CD14-positive monocyte (primary cell): ENCODE measurements at regions not wholly inside any gene's neighbourhood (a gene's known extent, or its start where the extent isn't known, plus 50 kb on each side); places are given as distances from the start of the nearest gene placed in this dataset.

Source experiments
- DNase-seq, 3 donors: peaks; one replicate each; pipeline ENCODE4 v3.0.0-alpha.2; 2011 to 2022
- H2AFZ ChIP-seq: 2 replicates; pipeline ENCODE4 v1.6.0; 2012; ENCODE audit warnings: mild to moderate bottlenecking, low read depth, low read length, inconsistent platforms; ENCODE audit not compliant: insufficient read depth, poor library complexity, severe bottlenecking
- H3K27ac ChIP-seq, 2 donors: 1 replicate in 1 of 2; 2 replicates in 1 of 2; pipeline ENCODE4 v1.5.1; 2012 to 2013; ENCODE audit warnings: low read length in 2 of 2, control low read depth in 1 of 2, inconsistent platforms in 1 of 2, low read depth in 1 of 2, mild to moderate bottlenecking in 1 of 2
- H3K27me3 ChIP-seq, 2 donors: one replicate each; pipeline versions ENCODE4 v1.6.0 to v1.6.1; 2011 to 2013; ENCODE audit warnings: low read length in 2 of 2; ENCODE audit not compliant: control insufficient read depth in 2 of 2, insufficient read depth in 2 of 2
- H3K36me3 ChIP-seq, 2 donors: replicated peaks in 1 of 2; 1 replicate in 1 of 2; 2 replicates in 1 of 2; pipeline versions ENCODE4 v1.5.1 to v1.6.1; 2012 to 2013; ENCODE audit warnings: low read length in 2 of 2, control low read depth in 1 of 2, inconsistent platforms in 1 of 2, mild to moderate bottlenecking in 1 of 2; ENCODE audit not compliant: insufficient read depth in 2 of 2, control insufficient read depth in 1 of 2
- H3K4me1 ChIP-seq, 2 donors: 1 replicate in 1 of 2; 2 replicates in 1 of 2; pipeline versions ENCODE4 v1.5.1 to v1.6.1; 2012 to 2013; ENCODE audit warnings: low read length in 2 of 2, control low read depth in 1 of 2, inconsistent platforms in 1 of 2, mild to moderate bottlenecking in 1 of 2, moderate library complexity in 1 of 2; ENCODE audit not compliant: insufficient read depth in 2 of 2, control insufficient read depth in 1 of 2
- H3K4me2 ChIP-seq: replicated peaks from 2 replicates; pipeline ENCODE3; 2012; ENCODE audit warnings: low read length, moderate library complexity, mild to moderate bottlenecking; ENCODE audit not compliant: poor library complexity, severe bottlenecking; ENCODE audit errors: extremely low read depth
- H3K4me3 ChIP-seq, 3 experiments: fragments of 200-600 bp in 1 of 3; sonication (generic) in 1 of 3; replicated peaks in 1 of 3; 1 replicate in 2 of 3; 2 replicates in 1 of 3; pipeline ENCODE4 v1.5.1; 2011 to 2013; ENCODE audit warnings: low read length in 3 of 3, mild to moderate bottlenecking in 3 of 3, control low read depth in 2 of 3, low read depth in 2 of 3, inconsistent platforms in 1 of 3, moderate library complexity in 1 of 3
- H3K79me2 ChIP-seq: 2 replicates; pipeline ENCODE4 v1.6.0; 2012; ENCODE audit warnings: mild to moderate bottlenecking, control low read depth, inconsistent platforms, low read length, moderate library complexity; ENCODE audit not compliant: insufficient read depth
- H3K9ac ChIP-seq: 2 replicates; pipeline ENCODE4 v1.6.0; 2017; ENCODE audit warnings: low read length, mild to moderate bottlenecking; ENCODE audit not compliant: insufficient read depth, poor library complexity, severe bottlenecking
- H3K9me3 ChIP-seq, 2 donors: replicated peaks in 1 of 2; 1 replicate in 1 of 2; 2 replicates in 1 of 2; pipeline versions ENCODE4 v1.5.1 to v1.6.1; 2012 to 2013; ENCODE audit warnings: low read length in 2 of 2, control low read depth in 1 of 2; ENCODE audit not compliant: control insufficient read depth in 1 of 2, insufficient read depth in 1 of 2
- H4K20me1 ChIP-seq: 2 replicates; pipeline ENCODE4 v1.6.0; 2012; ENCODE audit warnings: mild to moderate bottlenecking, low read length, control low read depth, moderate library complexity; ENCODE audit not compliant: insufficient read depth
- H3K27ac Mint-ChIP-seq, 7 donors: one replicate each; pipeline ENCODE4 v1.8.0; 2020; ENCODE audit warnings: mild to moderate bottlenecking in 7 of 7, mixed read lengths in 7 of 7, moderate library complexity in 6 of 7, inconsistent platforms in 2 of 7
- H3K27me3 Mint-ChIP-seq, 3 donors: one replicate each; pipeline ENCODE4 v1.8.0; 2021 to 2022; ENCODE audit warnings: low read depth in 3 of 3, mild to moderate bottlenecking in 3 of 3, mixed read lengths in 3 of 3, moderate library complexity in 3 of 3, inconsistent platforms in 1 of 3
- H3K36me3 Mint-ChIP-seq, 2 donors: one replicate each; pipeline ENCODE4 v1.8.0; 2020; ENCODE audit warnings: mixed read lengths in 2 of 2, inconsistent platforms in 1 of 2, mild to moderate bottlenecking in 1 of 2
- H3K4me1 Mint-ChIP-seq: one replicate; pipeline ENCODE4 v1.8.0; 2020; ENCODE audit warnings: mild to moderate bottlenecking, mixed read lengths
- H3K4me3 Mint-ChIP-seq, 2 donors: one replicate each; pipeline ENCODE4 v1.8.0; 2020; ENCODE audit warnings: mild to moderate bottlenecking in 2 of 2, mixed read lengths in 2 of 2, moderate library complexity in 1 of 2
- H3K9me3 Mint-ChIP-seq, 7 donors: one replicate each; pipeline ENCODE4 v1.8.0; 2020 to 2022; ENCODE audit warnings: mixed read lengths in 7 of 7, mild to moderate bottlenecking in 6 of 7, moderate library complexity in 6 of 7, inconsistent platforms in 2 of 7
- WGBS: methylation state at CpG from one replicate; pipeline ENCODE4 v1.1.5; 2013; ENCODE audit warnings: missing lambda C conversion rate; ENCODE audit not compliant: insufficient coverage; 5-methylcytosine and 5-hydroxymethylcytosine counted together
- intact Hi-C, 2 donors: fragments of 100-400 bp; cut with micrococcal nuclease; formaldehyde crosslinking; loops; one replicate each; pipeline versions ENCODE4 v1.15.0 to v1.15.1; 2023
- TF ChIP-seq, protein P1 (sequence below): fragments of 200-600 bp; IDR thresholded peaks from one replicate; pipeline ENCODE4 v1.8.0; 2022; ENCODE audit warnings: antibody characterized with exemption, mild to moderate bottlenecking

DNA sequence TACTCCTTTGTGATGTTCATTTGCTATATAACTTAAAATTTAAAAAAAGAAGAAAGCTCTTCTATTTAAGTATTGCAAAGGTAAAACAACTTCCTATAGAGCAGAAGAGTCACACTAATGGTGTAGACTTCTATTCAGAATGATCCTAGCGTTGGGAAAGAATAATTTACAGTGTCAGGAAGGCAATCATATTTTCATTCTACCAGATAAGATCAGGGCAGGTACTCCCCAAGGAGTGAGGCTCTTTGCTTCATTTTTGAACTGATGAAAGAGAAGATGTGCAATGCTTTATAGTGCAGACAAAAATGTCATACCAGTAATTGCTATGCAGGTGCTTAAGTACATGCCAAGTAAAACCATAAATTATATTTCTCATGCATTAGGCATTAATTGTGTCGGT lies 1193.0 kb downstream of the PCDH9 start:
- no peaks in the 10 kb centered on the region for H3K27me3 Mint-ChIP-seq
- peaks cover 0 to 6% (median 2%) of the 10 kb centered on the region in 7 donors for H3K9me3 Mint-ChIP-seq
- no peaks in the 10 kb centered on the region for H3K4me1 Mint-ChIP-seq
- Histone ChIP-seq H2AFZ (no peak overlapping the region), H3K27ac (no peak overlapping the region), H3K79me2 (no peaks in the 10 kb centered on the region), H3K4me1 (no peaks in the 10 kb centered on the region), H3K27me3 (no peaks in the 10 kb centered on the region), H3K4me2 (no peak overlapping the region), H3K9me3 (no peaks in the 10 kb centered on the region), H3K9ac (no peak overlapping the region), H4K20me1 (no peaks in the 10 kb centered on the region), H3K36me3 (no peaks in the 10 kb centered on the region), H3K4me3 (no peak overlapping the region)
- H3K4me3 Mint-ChIP-seq = no peak overlapping the region
- intact Hi-C loops = no loop called here
- no peak overlapping the region for H3K27ac Mint-ChIP-seq
- TF ChIP-seq, protein P1, sequence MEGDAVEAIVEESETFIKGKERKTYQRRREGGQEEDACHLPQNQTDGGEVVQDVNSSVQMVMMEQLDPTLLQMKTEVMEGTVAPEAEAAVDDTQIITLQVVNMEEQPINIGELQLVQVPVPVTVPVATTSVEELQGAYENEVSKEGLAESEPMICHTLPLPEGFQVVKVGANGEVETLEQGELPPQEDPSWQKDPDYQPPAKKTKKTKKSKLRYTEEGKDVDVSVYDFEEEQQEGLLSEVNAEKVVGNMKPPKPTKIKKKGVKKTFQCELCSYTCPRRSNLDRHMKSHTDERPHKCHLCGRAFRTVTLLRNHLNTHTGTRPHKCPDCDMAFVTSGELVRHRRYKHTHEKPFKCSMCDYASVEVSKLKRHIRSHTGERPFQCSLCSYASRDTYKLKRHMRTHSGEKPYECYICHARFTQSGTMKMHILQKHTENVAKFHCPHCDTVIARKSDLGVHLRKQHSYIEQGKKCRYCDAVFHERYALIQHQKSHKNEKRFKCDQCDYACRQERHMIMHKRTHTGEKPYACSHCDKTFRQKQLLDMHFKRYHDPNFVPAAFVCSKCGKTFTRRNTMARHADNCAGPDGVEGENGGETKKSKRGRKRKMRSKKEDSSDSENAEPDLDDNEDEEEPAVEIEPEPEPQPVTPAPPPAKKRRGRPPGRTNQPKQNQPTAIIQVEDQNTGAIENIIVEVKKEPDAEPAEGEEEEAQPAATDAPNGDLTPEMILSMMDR = no peak
- WGBS = no CpG with 5 or more reads among the region's 2 CpGs
- no peak for DNase-seq
- H3K36me3 Mint-ChIP-seq = no peaks in the 10 kb centered on the region

GRCh38 chr13:66036636-66037035 lies 1193.5 kb downstream of the PCDH9 start:
- WGBS = no CpG with 5 or more reads among the region's 2 CpGs
- no peak overlapping the region for H3K4me3 ChIP-seq
- H3K27me3 ChIP-seq = no peaks in the 10 kb centered on the region
- Mint-ChIP-seq H3K36me3 (no peaks in the 10 kb centered on the region), H3K9me3 (peaks cover 0 to 6% (median 2%) of the 10 kb centered on the region in 7 donors), H3K27ac (no peak overlapping the region), H3K4me3 (no peak overlapping the region), H3K27me3 (no peaks in the 10 kb centered on the region), H3K4me1 (no peaks in the 10 kb centered on the region)
- H3K27ac ChIP-seq = no peak overlapping the region
- DNase-seq = no peak
- H3K9me3 ChIP-seq = no peaks in the 10 kb centered on the region
- TF ChIP-seq, protein P1 = no peak
- H3K79me2 ChIP-seq = no peaks in the 10 kb centered on the region
- no peaks in the 10 kb centered on the region for H3K36me3 ChIP-seq
- H3K9ac ChIP-seq = no peak overlapping the region
- intact Hi-C loops = no loop called here
- H3K4me1 ChIP-seq = no peaks in the 10 kb centered on the region
- H2AFZ ChIP-seq = no peak overlapping the region
- no peaks in the 10 kb centered on the region for H4K20me1 ChIP-seq
- H3K4me2 ChIP-seq = no peak overlapping the region
